ENCODE measurements at regions not wholly inside any gene's neighbourhood (a gene's known extent, or its start where the extent isn't known, plus 50 kb on each side); places are given as distances from the start of the nearest gene placed in this dataset.

DNA sequence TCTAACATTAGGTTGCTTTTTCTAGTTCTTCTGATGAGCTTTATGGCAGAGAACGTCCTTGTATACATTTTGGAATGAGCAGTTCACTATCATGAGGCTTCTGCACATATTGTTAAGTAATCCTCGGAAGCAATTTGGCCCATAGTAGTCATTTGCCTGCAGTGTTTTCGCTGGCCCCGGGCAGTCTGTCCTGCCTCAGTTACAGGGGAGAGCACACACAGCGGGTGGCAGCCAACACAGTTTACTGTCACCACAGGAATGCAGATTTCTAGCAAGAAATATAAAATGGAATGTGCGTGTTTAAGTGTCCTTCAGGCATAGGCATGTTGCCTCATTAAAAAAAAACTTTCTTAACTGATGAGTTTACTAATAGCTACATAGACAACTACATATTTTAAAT is 71.5 kb upstream of the GJB6 start:
- Histone ChIP-seq H3K36me3 (ENCODE audit: insufficient read depth, low read length) (no peaks in the 10 kb centered on the region), H3K27me3 (ENCODE audit: insufficient read depth, low read length) (peaks cover 15% of the 10 kb centered on the region), H3K4me3 (ENCODE audit: insufficient read depth, low read depth, low read length) (no peak overlapping the region), H3K79me2 (ENCODE audit: insufficient read depth, low read length) (no peaks in the 10 kb centered on the region), H3K4me2 (ENCODE audit: low read length) (no peak overlapping the region), H3K9ac (ENCODE audit: low read length) (no peak overlapping the region), H3K27ac (ENCODE audit: low read depth, low read length) (no peak overlapping the region), H2AFZ (ENCODE audit: low read depth, low read length) (no peak overlapping the region), H3K9me3 (ENCODE audit: insufficient read depth, low read depth, low read length) (no peaks in the 10 kb centered on the region), H3K4me1 (ENCODE audit: insufficient read depth, low read length) (peaks cover 6% of the 10 kb centered on the region), H4K20me1 (ENCODE audit: insufficient read depth, low read length) (no peaks in the 10 kb centered on the region)
- H3K36me3 Mint-ChIP-seq (ENCODE audit: low read depth, unreplicated experiment) = peaks cover 3% of the 10 kb centered on the region
- FAIRE-seq = no peak
- peaks cover 3% of the 10 kb centered on the region for H3K4me1 Mint-ChIP-seq (ENCODE audit: low read depth, unreplicated experiment)
- H3K27ac Mint-ChIP-seq (ENCODE audit: unreplicated experiment) = no peak overlapping the region
- DNase-seq (ENCODE audit: low read depth) = peak; percentile 2
- H3K9me3 Mint-ChIP-seq (ENCODE audit: unreplicated experiment) = peaks cover 12% of the 10 kb centered on the region
- TF ChIP-seq EZH2 (IDR thresholded peaks at IDR 0.05; ENCODE audit: insufficient read depth, low read length) = no peak
- TF ChIP-seq, protein P1, sequence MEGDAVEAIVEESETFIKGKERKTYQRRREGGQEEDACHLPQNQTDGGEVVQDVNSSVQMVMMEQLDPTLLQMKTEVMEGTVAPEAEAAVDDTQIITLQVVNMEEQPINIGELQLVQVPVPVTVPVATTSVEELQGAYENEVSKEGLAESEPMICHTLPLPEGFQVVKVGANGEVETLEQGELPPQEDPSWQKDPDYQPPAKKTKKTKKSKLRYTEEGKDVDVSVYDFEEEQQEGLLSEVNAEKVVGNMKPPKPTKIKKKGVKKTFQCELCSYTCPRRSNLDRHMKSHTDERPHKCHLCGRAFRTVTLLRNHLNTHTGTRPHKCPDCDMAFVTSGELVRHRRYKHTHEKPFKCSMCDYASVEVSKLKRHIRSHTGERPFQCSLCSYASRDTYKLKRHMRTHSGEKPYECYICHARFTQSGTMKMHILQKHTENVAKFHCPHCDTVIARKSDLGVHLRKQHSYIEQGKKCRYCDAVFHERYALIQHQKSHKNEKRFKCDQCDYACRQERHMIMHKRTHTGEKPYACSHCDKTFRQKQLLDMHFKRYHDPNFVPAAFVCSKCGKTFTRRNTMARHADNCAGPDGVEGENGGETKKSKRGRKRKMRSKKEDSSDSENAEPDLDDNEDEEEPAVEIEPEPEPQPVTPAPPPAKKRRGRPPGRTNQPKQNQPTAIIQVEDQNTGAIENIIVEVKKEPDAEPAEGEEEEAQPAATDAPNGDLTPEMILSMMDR (IDR thresholded peaks at IDR 0.05; ENCODE audit: insufficient read depth, low read depth, low read length) = no peak
- no peak overlapping the region for H3K4me3 Mint-ChIP-seq (ENCODE audit: unreplicated experiment)
- H3K27me3 Mint-ChIP-seq (ENCODE audit: low read depth, unreplicated experiment) = peaks cover 35% of the 10 kb centered on the region

DNA sequence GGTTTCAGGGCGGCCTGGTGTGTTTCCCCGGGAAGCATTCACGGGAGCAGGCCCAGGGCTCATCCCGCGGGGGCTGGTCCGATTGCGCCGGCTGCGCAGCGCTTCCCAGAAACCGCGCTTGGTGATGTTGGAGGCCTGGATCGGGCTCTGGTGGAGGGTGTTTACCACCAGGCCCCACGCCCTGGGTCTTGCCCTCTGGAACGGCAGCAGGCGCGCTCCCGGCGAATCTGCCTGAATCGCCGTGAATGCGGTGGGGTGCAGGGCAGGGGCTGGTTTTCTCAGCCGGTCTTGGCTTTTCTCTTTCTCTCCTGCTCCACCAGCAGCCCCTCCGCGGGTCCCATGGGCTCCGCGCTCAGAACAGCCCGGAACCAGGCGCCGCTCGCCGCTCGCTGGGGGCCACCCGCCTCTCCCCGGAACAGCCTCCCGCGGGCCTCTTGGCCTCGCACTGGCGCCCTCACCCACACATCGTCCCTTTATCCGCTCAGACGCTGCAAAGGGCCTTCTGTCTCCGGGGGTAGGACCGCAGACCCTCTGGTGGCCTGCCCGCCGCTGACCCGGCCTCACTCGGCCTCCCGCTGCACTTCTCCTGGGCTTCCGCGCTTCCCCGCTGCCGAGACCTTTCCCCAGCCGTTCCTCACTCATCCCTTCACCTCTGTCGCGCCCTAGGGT is 69.4 kb upstream of the GJB6 start:
- Histone ChIP-seq H3K27ac (ENCODE audit: low read depth, low read length) (no peak overlapping the region), H2AFZ (ENCODE audit: low read depth, low read length) (peak overlapping the region; percentile 83), H3K4me3 (ENCODE audit: insufficient read depth, low read depth, low read length) (peak overlapping the region; percentile 32), H3K36me3 (ENCODE audit: insufficient read depth, low read length) (no peaks in the 10 kb centered on the region), H3K27me3 (ENCODE audit: insufficient read depth, low read length) (peaks cover 15% of the 10 kb centered on the region), H3K9me3 (ENCODE audit: insufficient read depth, low read depth, low read length) (no peaks in the 10 kb centered on the region), H3K79me2 (ENCODE audit: insufficient read depth, low read length) (no peaks in the 10 kb centered on the region), H3K4me1 (ENCODE audit: insufficient read depth, low read length) (peaks cover 6% of the 10 kb centered on the region), H3K9ac (ENCODE audit: low read length) (no peak overlapping the region), H3K4me2 (ENCODE audit: low read length) (peak overlapping the region; percentile 82), H4K20me1 (ENCODE audit: insufficient read depth, low read length) (no peaks in the 10 kb centered on the region)
- TF ChIP-seq, protein P1 (IDR thresholded peaks at IDR 0.05; ENCODE audit: insufficient read depth, low read depth, low read length) = no peak
- TF ChIP-seq EZH2 (IDR thresholded peaks at IDR 0.05; ENCODE audit: insufficient read depth, low read length) = peak; percentile 13
- Mint-ChIP-seq H3K9me3 (ENCODE audit: unreplicated experiment) (peaks cover 4% of the 10 kb centered on the region), H3K4me1 (ENCODE audit: low read depth, unreplicated experiment) (peaks cover 3% of the 10 kb centered on the region), H3K4me3 (ENCODE audit: unreplicated experiment) (no peak overlapping the region), H3K36me3 (ENCODE audit: low read depth, unreplicated experiment) (peaks cover 3% of the 10 kb centered on the region), H3K27me3 (ENCODE audit: low read depth, unreplicated experiment) (peaks cover 42% of the 10 kb centered on the region), H3K27ac (ENCODE audit: unreplicated experiment) (no peak overlapping the region)
- DNase-seq (ENCODE audit: low read depth) = peak; percentile 2
- FAIRE-seq = no peak

DNA sequence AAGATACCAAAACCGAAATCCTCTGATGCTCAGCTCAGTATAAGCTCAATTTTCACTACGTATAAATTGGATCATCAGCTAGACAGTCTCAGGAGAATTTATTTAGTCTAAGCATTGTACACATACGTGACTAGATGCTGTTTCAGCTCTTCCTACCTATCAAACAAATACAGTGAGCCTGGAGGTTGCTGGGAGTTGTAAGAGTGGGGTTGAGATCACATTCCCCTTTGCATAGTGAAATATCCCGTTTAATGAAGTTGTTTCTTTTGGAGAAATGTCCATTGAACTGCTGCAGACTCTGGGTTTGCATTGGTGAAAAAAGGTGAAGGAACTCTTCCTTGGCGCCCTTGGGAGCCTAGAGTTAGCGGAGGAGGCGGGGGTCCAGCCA is 68.9 kb upstream of the GJB6 start:
- H3K9me3 Mint-ChIP-seq (ENCODE audit: unreplicated experiment) = peaks cover 3% of the 10 kb centered on the region
- peaks cover 3% of the 10 kb centered on the region for H3K4me1 Mint-ChIP-seq (ENCODE audit: low read depth, unreplicated experiment)
- H3K79me2 ChIP-seq (ENCODE audit: insufficient read depth, low read length) = no peaks in the 10 kb centered on the region
- peaks cover 42% of the 10 kb centered on the region for H3K27me3 Mint-ChIP-seq (ENCODE audit: low read depth, unreplicated experiment)
- no peak for DNase-seq (ENCODE audit: low read depth)
- peaks cover 3% of the 10 kb centered on the region for H3K36me3 Mint-ChIP-seq (ENCODE audit: low read depth, unreplicated experiment)
- no peak for FAIRE-seq
- no peak overlapping the region for H3K9ac ChIP-seq (ENCODE audit: low read length)
- no peak overlapping the region for H3K4me3 ChIP-seq (ENCODE audit: insufficient read depth, low read depth, low read length)
- H3K4me3 Mint-ChIP-seq (ENCODE audit: unreplicated experiment) = no peak overlapping the region
- H3K9me3 ChIP-seq (ENCODE audit: insufficient read depth, low read depth, low read length) = no peaks in the 10 kb centered on the region
- H3K4me2 ChIP-seq (ENCODE audit: low read length) = peak overlapping the region; percentile 82
- peaks cover 15% of the 10 kb centered on the region for H3K27me3 ChIP-seq (ENCODE audit: insufficient read depth, low read length)
- H3K27ac ChIP-seq (ENCODE audit: low read depth, low read length) = no peak overlapping the region
- H4K20me1 ChIP-seq (ENCODE audit: insufficient read depth, low read length) = no peaks in the 10 kb centered on the region
- H3K36me3 ChIP-seq (ENCODE audit: insufficient read depth, low read length) = no peaks in the 10 kb centered on the region
- peaks cover 6% of the 10 kb centered on the region for H3K4me1 ChIP-seq (ENCODE audit: insufficient read depth, low read length)
- H3K27ac Mint-ChIP-seq (ENCODE audit: unreplicated experiment) = no peak overlapping the region
- no peak for TF ChIP-seq EZH2 (IDR thresholded peaks at IDR 0.05; ENCODE audit: insufficient read depth, low read length)
- TF ChIP-seq, protein P1 (IDR thresholded peaks at IDR 0.05; ENCODE audit: insufficient read depth, low read depth, low read length) = no peak
- H2AFZ ChIP-seq (ENCODE audit: low read depth, low read length) = peak overlapping the region; percentile 31
